ENCODE measurements at regions not wholly inside any gene's neighbourhood (a gene's known extent, or its start where the extent isn't known, plus 50 kb on each side); places are given as distances from the start of the nearest gene placed in this dataset.

DNA sequence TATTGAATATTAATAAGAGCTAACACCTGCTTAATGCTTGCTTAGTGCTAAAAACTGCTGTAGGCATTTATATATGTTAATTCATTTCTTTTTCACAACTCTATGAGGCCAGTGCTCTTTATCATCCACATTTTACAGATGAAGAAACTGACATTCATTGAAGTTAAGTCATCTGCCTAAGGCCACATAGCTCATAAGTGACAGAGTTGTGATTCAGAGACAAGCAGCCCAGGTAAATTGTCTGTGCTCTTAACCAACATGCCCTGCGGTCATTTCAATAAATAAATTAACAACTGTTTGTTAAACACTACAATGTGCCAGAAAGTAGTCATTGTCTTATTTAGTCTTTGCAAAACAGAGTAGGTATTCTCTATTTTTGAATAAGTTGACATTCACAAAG is 1354.4 kb upstream of the C9orf72 start:
- no peaks in the 10 kb centered on the region; the same call in 1 of the 2 replicates for H3K4me1 ChIP-seq (replicated peaks; ENCODE audit: insufficient read depth)
- H3K4me2 ChIP-seq: no peak overlapping the region
- peak in 1 of 2 experiments; percentile 83 for DNase-seq
- H3K36me3 ChIP-seq (ENCODE audit: low read depth): no peaks in the 10 kb centered on the region
- no peaks in the 10 kb centered on the region for H3K27me3 ChIP-seq (ENCODE audit: insufficient read depth, low read depth)
- H3F3A ChIP-seq (ENCODE audit: insufficient read depth, low read depth): no peaks in the 10 kb centered on the region
- intact Hi-C loops (cut with micrococcal nuclease; ENCODE audit: unreplicated experiment): no loop called here
- no peak overlapping the region for H2AFZ ChIP-seq
- no TSS peak for BruUV-seq (replicated peaks)
- TF ChIP-seq, protein P1, sequence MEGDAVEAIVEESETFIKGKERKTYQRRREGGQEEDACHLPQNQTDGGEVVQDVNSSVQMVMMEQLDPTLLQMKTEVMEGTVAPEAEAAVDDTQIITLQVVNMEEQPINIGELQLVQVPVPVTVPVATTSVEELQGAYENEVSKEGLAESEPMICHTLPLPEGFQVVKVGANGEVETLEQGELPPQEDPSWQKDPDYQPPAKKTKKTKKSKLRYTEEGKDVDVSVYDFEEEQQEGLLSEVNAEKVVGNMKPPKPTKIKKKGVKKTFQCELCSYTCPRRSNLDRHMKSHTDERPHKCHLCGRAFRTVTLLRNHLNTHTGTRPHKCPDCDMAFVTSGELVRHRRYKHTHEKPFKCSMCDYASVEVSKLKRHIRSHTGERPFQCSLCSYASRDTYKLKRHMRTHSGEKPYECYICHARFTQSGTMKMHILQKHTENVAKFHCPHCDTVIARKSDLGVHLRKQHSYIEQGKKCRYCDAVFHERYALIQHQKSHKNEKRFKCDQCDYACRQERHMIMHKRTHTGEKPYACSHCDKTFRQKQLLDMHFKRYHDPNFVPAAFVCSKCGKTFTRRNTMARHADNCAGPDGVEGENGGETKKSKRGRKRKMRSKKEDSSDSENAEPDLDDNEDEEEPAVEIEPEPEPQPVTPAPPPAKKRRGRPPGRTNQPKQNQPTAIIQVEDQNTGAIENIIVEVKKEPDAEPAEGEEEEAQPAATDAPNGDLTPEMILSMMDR (conservative IDR thresholded peaks at IDR 0.05): no peak
- TF ChIP-seq EZH2 (IDR thresholded peaks at IDR 0.05; ENCODE audit: low read depth): no peak
- CTCF ChIA-PET: interaction anchor here (0.7 kb wide), 1 partner anchor 44 kb away, joined by 3 read pairs; no protein-coding TSS in a partner anchor
- H3K27ac ChIP-seq: 0 out of 2 replicates have a peak overlapping the region, but pooled peaks have one; percentile 26
- no peaks in the 10 kb centered on the region for H3K79me2 ChIP-seq (ENCODE audit: low read depth)
- no peaks in the 10 kb centered on the region for H3K9me2 ChIP-seq (ENCODE audit: insufficient read depth)
- H3K4me3 ChIP-seq: no peak overlapping the region
- H3K9me3 ChIP-seq (ENCODE audit: insufficient read depth, low read depth): no peaks in the 10 kb centered on the region
- POLR2A ChIA-PET (ENCODE audit: unreplicated experiment): no interaction called here
- H4K20me1 ChIP-seq (ENCODE audit: insufficient read depth): no peaks in the 10 kb centered on the region

DNA sequence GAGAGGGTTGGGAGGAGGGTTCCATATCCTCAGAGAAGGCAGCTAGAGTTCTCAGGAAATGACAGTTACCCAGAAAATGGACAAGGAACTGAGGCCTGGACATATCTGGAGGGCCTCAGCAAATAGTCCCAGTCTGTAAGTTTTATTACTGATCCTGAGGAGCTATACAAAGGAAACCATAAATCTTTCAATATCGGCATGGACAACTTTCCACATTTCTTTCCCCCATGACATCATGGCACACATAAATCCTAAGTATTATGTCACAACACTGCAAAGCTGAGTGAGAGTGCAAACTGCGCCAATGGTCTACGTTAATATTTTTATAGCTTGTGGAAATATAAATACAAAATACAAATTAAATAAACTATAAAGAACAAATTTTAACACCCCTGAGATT is 1356.2 kb upstream of the C9orf72 start:
- ChIA-PET CTCF (no interaction called here), POLR2A (ENCODE audit: unreplicated experiment) (no interaction called here)
- Histone ChIP-seq H4K20me1 (ENCODE audit: insufficient read depth) (no peaks in the 10 kb centered on the region), H3K27ac (no peak overlapping the region), H3K27me3 (ENCODE audit: insufficient read depth, low read depth) (no peaks in the 10 kb centered on the region), H3K9me2 (ENCODE audit: insufficient read depth) (no peaks in the 10 kb centered on the region), H3K4me1 (replicated peaks; ENCODE audit: insufficient read depth) (no peaks in the 10 kb centered on the region; the same call in 1 of the 2 replicates), H2AFZ (no peak overlapping the region), H3K36me3 (ENCODE audit: low read depth) (no peaks in the 10 kb centered on the region), H3K4me3 (no peak overlapping the region), H3K9me3 (ENCODE audit: insufficient read depth, low read depth) (no peaks in the 10 kb centered on the region), H3F3A (ENCODE audit: insufficient read depth, low read depth) (no peaks in the 10 kb centered on the region), H3K79me2 (ENCODE audit: low read depth) (no peaks in the 10 kb centered on the region), H3K4me2 (no peak overlapping the region)
- intact Hi-C loops (cut with micrococcal nuclease; ENCODE audit: unreplicated experiment): no loop called here
- no peak for DNase-seq
- no peak for TF ChIP-seq EZH2 (IDR thresholded peaks at IDR 0.05; ENCODE audit: low read depth)
- TF ChIP-seq, protein P1 (conservative IDR thresholded peaks at IDR 0.05): no peak
- no TSS peak for BruUV-seq (replicated peaks)

DNA sequence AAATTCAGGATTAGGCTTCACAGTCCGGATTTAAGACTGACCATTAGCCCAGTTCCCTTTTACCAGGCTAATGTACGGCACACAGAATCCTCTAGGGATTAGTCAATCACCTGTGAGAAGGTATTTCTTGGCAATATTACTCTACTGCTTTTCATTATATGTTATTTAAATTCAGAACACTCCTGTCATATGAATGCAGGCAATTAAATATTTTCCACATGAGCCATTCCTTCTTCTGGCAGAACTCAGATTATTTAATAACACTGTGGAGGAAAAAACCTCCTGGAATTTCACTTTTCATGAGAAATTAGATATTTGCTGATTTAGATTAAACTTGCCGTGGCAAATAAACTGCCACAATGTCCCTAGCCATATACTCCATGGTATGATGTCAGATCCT is 1357.5 kb upstream of the C9orf72 start:
- Histone ChIP-seq H3K27ac (no peak overlapping the region), H3K79me2 (ENCODE audit: low read depth) (no peaks in the 10 kb centered on the region), H3F3A (ENCODE audit: insufficient read depth, low read depth) (no peaks in the 10 kb centered on the region), H3K9me3 (ENCODE audit: insufficient read depth, low read depth) (no peaks in the 10 kb centered on the region), H3K27me3 (ENCODE audit: insufficient read depth, low read depth) (no peaks in the 10 kb centered on the region), H3K9me2 (ENCODE audit: insufficient read depth) (no peaks in the 10 kb centered on the region), H3K4me1 (replicated peaks; ENCODE audit: insufficient read depth) (no peaks in the 10 kb centered on the region; the same call in 1 of the 2 replicates), H3K4me2 (no peak overlapping the region), H2AFZ (no peak overlapping the region), H3K4me3 (no peak overlapping the region), H3K36me3 (ENCODE audit: low read depth) (no peaks in the 10 kb centered on the region), H4K20me1 (ENCODE audit: insufficient read depth) (no peaks in the 10 kb centered on the region)
- TF ChIP-seq, protein P1 (conservative IDR thresholded peaks at IDR 0.05): no peak
- no peak for TF ChIP-seq EZH2 (IDR thresholded peaks at IDR 0.05; ENCODE audit: low read depth)
- no TSS peak for BruUV-seq (replicated peaks)
- CTCF ChIA-PET: no interaction called here
- DNase-seq: no peak
- intact Hi-C loops (cut with micrococcal nuclease; ENCODE audit: unreplicated experiment): no loop called here
- POLR2A ChIA-PET (ENCODE audit: unreplicated experiment): no interaction called here

Data from PC-9 (cell line).